BE2C (cell line): ENCODE measurements at regions not wholly inside any gene's neighbourhood (a gene's known extent, or its start where the extent isn't known, plus 50 kb on each side); places are given as distances from the start of the nearest gene placed in this dataset.

Experiments used
- DNase-seq: peaks from one replicate; pipeline ENCODE4 v3.0.0-alpha.2; 2020
- H3K27me3 ChIP-seq: fragments of 250-450 bp; sonication (Bioruptor Pico); 2 replicates; pipeline ENCODE4 v1.5.1; 2020; ENCODE audit warnings: mild to moderate bottlenecking
- H3K36me3 ChIP-seq: fragments of 250-450 bp; sonication (Bioruptor Pico); 2 replicates; pipeline ENCODE4 v1.5.1; 2020; ENCODE audit warnings: mild to moderate bottlenecking
- H3K4me1 ChIP-seq: fragments of 250-450 bp; sonication (Bioruptor Pico); 2 replicates; pipeline ENCODE4 v1.5.1; 2020
- H3K4me3 ChIP-seq: 2 replicates; pipeline ENCODE4 v1.5.1; 2011; ENCODE audit warnings: low read depth, low read length
- H3K9me3 ChIP-seq: fragments of 250-450 bp; sonication (Bioruptor Pico); 2 replicates; pipeline ENCODE4 v1.5.1; 2020
- CTCF ChIP-seq: IDR thresholded peaks from 2 replicates; pipeline ENCODE4 v1.5.1; 2012; ENCODE audit warnings: mild to moderate bottlenecking, low read depth, low read length

GRCh38 chr3:28947751-28948150 lies 333.1 kb upstream of the RBMS3 start:
- Histone ChIP-seq H3K27me3 (no peaks in the 10 kb centered on the region), H3K4me3 (no peak overlapping the region), H3K4me1 (no peaks in the 10 kb centered on the region), H3K9me3 (no peaks in the 10 kb centered on the region), H3K36me3 (no peaks in the 10 kb centered on the region)
- no peak for DNase-seq
- TF ChIP-seq CTCF: no peak

DNA sequence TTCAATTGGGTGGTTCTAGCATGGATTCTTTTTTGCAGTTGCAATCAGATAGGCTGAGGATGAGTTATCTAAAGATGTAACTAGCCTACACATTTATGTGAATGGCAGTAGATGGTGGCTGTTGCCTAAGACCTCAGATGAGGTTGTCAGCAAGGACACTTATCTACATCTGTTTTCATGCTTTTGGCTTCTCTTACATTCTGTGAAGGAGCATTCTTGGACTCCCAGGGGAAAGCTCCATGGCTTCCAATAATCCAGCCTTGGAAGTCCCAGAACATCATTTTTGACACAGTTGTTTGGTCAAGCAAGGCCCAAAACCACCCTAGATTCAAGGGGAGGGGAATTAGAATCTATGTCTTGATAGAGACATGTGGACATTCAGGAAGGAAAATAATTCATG lies 332.2 kb upstream of the RBMS3 start:
- H3K27me3 ChIP-seq: no peaks in the 10 kb centered on the region
- no peak for DNase-seq
- H3K4me1 ChIP-seq: no peaks in the 10 kb centered on the region
- no peaks in the 10 kb centered on the region for H3K36me3 ChIP-seq
- H3K4me3 ChIP-seq: no peak overlapping the region
- no peak for TF ChIP-seq CTCF
- no peaks in the 10 kb centered on the region for H3K9me3 ChIP-seq

- Histone ChIP-seq H3K9me3 (no peaks in the 10 kb centered on the region), H3K27me3 (no peaks in the 10 kb centered on the region), H3K4me3 (no peak overlapping the region), H3K4me1 (no peaks in the 10 kb centered on the region), H3K36me3 (no peaks in the 10 kb centered on the region)
- DNase-seq: no peak
- no peak for TF ChIP-seq CTCF
Observed at GRCh38 chr3:28949580-28949979, 331.3 kb upstream of the RBMS3 start.

DNA sequence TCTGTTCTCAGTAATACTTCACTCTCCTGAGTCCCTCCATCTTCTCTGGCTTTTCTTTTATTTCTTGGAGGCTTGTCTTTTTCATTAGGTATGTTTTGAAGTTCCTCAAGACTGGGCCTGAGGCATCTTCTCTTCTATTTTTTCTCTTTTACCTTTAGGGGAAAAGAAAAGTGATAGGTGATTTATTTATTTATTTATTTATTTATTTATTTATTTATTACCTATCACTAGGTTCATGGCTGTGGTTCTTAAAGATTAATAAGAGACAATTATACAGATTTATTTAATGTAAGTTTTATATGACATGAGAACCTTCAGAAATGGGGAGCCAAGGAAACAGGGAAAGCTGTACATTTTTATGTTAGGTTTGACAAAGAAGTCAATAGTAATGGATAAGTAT lies 330.3 kb upstream of the RBMS3 start:
- TF ChIP-seq CTCF: no peak
- Histone ChIP-seq H3K36me3 (no peaks in the 10 kb centered on the region), H3K27me3 (no peaks in the 10 kb centered on the region), H3K9me3 (no peaks in the 10 kb centered on the region), H3K4me3 (no peak overlapping the region), H3K4me1 (no peaks in the 10 kb centered on the region)
- DNase-seq: no peak

GRCh38 chr3:28951772-28952556 lies 328.9 kb upstream of the RBMS3 start:
- no peak for DNase-seq
- TF ChIP-seq CTCF: no peak

DNA sequence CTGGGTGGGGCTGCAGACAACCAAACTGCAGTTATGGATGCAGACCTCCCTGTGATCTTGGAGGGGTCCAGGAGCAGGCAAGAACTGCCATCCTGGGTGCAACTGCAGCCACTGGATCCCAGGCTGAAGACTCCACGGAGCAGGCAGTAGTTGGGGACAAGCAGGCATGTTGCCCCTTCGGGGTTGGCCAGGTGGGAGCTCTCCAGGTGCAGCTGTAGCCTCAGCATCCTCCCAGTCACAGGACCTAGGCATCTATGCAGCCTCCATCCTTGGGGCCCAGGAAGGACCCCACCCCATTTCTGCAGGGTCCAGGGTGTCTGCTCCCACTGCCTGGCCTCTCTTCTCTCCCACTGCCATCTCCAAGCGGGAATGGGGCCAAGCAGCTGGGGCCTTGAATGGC lies 322.2 kb upstream of the RBMS3 start:
- Histone ChIP-seq H3K27me3 (no peaks in the 10 kb centered on the region), H3K36me3 (no peaks in the 10 kb centered on the region), H3K4me1 (no peaks in the 10 kb centered on the region), H3K9me3 (no peaks in the 10 kb centered on the region), H3K4me3 (no peak overlapping the region)
- no peak for TF ChIP-seq CTCF
- no peak for DNase-seq

More at GRCh38 chr3:28951772-28952556, 328.9 kb upstream of the RBMS3 start:
- Histone ChIP-seq H3K9me3 (no peaks in the 10 kb centered on the region), H3K36me3 (no peaks in the 10 kb centered on the region), H3K4me1 (no peaks in the 10 kb centered on the region), H3K4me3 (no peak overlapping the region), H3K27me3 (no peaks in the 10 kb centered on the region)
